Epithelial cell of esophagus (primary cell): ENCODE measurements at regions not wholly inside any gene's neighbourhood (a gene's known extent, or its start where the extent isn't known, plus 50 kb on each side); places are given as distances from the start of the nearest gene placed in this dataset.

Source experiments
- DNase-seq: peaks from one replicate; pipeline ENCODE4 v3.0.0; 2010; ENCODE audit warnings: low read depth
- H3K4me3 ChIP-seq: 2 replicates; pipeline ENCODE4 v1.5.1; 2011; ENCODE audit warnings: mild to moderate bottlenecking, low read length, control low read depth
- TF ChIP-seq, protein P1 (sequence below): IDR thresholded peaks from 2 replicates; pipeline ENCODE4 v1.5.1; 2011; ENCODE audit warnings: low read depth, mild to moderate bottlenecking, low read length, control low read depth, inconsistent platforms; ENCODE audit not compliant: insufficient read depth; ENCODE audit errors: missing control alignments

- no peak overlapping the region for H3K4me3 ChIP-seq
- TF ChIP-seq, protein P1, sequence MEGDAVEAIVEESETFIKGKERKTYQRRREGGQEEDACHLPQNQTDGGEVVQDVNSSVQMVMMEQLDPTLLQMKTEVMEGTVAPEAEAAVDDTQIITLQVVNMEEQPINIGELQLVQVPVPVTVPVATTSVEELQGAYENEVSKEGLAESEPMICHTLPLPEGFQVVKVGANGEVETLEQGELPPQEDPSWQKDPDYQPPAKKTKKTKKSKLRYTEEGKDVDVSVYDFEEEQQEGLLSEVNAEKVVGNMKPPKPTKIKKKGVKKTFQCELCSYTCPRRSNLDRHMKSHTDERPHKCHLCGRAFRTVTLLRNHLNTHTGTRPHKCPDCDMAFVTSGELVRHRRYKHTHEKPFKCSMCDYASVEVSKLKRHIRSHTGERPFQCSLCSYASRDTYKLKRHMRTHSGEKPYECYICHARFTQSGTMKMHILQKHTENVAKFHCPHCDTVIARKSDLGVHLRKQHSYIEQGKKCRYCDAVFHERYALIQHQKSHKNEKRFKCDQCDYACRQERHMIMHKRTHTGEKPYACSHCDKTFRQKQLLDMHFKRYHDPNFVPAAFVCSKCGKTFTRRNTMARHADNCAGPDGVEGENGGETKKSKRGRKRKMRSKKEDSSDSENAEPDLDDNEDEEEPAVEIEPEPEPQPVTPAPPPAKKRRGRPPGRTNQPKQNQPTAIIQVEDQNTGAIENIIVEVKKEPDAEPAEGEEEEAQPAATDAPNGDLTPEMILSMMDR, result no peak
- no peak for DNase-seq
Measured at GRCh38 chr5:173399851-173400250, 71.6 kb upstream of the STC2 start.

DNA sequence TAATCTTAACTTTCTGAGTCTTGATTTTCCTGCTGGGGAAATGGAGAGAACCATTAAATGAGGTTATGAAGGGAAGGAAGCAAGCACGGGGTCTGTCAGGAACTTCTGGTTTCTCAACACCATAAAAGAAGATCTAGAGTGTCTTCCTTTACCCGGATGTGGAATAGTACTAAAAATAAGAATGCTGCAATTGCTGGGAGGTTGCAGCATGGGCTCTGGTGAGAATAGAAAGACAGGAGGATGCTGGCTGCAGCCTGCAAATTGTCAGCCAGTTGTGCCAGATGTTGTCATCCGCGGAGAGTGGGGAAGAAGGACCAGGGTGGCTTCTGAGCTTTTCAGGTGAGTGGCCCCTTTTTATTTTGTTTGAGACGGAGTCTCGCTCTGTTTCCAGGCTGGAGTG is 69.3 kb upstream of the STC2 start:
- DNase-seq, result no peak
- H3K4me3 ChIP-seq, result no peak overlapping the region
- TF ChIP-seq, protein P1, result no peak

DNA sequence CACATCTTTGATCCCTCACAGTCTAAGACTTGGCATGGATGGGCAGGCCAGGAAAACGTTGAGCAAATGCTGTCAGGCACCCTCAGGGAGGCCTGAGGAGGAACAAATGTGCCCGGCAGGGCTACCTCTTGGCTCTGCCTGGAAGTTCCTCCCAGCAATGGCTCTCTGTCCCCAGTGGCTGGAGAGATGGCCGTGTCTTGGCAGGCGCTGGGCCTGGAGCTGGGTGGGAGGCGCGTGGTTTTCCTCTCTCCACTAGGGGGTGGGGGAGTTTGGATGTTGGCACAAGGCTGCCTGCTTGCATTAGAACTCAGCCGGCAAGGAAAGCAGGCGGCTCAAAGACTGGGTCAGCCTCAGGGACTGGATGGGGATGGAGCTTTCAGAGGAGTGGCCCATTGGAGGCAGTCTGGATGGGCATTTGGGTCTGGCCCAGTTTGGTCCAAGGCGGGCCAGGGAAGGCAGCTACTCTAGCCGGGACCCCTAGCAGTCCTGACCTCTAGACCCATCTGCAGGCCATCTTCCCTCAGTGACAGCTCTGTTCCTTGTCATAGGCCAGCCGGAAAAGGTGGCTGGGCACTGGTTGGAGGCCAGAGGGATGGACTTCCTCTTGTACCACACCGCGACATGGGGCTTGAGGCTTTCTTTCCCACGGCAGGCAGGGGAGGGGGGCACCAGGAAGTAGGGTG is 68.2 kb upstream of the STC2 start:
- H3K4me3 ChIP-seq, result no peak overlapping the region
- TF ChIP-seq, protein P1, result peak; percentile 16
- DNase-seq, result peak; percentile 6

- TF ChIP-seq, protein P1, result no peak
- no peak for DNase-seq
Measured at GRCh38 chr5:173395933-173396308, 67.7 kb upstream of the STC2 start.

GRCh38 chr5:173395257-173395932 is 67.2 kb upstream of the STC2 start:
- DNase-seq, result peak; percentile 38
- no peak overlapping the region for H3K4me3 ChIP-seq
- TF ChIP-seq, protein P1, result peak; percentile 6

More at GRCh38 chr5:173395933-173396308, 67.7 kb upstream of the STC2 start:
- no peak overlapping the region for H3K4me3 ChIP-seq

DNA sequence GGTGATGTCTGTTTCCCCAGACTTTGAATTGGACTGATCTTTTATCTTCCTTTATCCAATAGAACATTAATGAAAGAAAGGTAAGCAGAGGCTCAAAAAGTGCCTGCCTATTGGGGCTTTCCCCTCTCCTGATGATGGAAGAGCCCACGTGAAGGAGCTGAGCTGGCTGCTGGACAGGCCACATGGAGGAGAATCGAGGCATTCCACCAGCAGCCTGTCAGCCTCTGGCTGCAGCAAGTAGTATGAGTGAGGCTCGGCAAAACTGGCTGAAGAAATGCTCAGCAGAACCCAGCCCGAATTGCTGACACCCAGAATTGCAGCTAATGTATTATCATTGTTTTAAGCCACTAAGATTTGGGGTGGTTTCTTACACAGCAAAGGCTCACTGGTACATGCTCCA is 66.5 kb upstream of the STC2 start:
- TF ChIP-seq, protein P1, result no peak
- no peak overlapping the region for H3K4me3 ChIP-seq
- DNase-seq, result no peak
